ENCODE measurements at regions not wholly inside any gene's neighbourhood (a gene's known extent, or its start where the extent isn't known, plus 50 kb on each side); places are given as distances from the start of the nearest gene placed in this dataset.

DNA sequence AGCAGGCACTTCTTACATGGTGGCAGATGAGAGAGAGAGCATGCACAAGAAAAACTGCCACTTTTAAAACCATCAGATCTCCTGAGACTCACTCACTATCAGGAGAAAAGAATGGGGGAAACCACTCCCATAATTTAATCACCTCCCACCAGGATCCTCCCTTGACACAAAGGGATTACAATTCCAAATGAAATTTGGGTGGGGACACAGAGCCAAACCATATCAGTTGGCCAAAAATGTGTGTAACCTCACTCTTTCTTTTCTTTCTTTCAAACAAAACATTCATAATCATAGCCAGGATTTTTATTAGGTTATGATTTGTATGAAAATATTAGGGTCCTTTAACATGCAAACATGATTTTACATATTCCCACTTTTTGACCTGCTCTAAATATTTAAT, 222.1 kb downstream of the PCDH18 start:
- no peak for DNase-seq

DNA sequence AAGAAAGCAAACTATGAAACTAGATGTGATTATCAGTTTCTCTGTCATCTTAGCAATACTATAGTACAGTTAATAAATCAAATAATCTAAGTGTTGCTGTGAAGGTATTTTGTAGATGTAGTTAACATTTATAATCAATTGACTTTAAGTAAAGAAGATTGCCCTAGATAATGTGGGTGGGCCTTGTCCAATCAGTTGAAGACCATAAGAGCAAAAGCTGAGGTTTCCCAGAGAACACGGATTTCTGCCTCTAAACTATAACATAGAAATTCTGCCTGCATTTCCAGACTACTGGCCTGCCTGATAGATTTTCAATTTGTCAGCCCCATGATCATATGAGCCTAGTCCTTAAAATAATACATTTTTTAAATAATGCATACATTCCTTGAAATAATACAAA, 222.9 kb downstream of the PCDH18 start:
- DNase-seq: no peak

DNA sequence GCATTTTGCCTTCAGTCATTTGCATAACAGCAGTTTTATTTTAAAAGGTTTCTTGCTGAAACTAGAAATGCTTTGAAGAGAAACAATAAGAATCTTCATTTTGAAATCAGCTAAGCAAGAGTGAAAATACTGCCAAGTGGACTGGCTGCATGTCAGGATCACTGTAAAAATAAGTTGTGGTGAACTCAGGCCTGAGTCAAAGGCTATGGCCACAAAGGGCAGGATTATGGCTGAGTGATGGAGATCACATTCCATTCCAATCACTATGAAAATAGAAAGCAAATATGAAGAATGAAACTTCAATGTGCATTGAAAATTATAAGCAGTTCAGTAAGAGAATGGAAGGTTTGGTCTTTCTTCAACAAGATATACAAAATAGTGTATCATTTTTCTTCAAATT, 224.5 kb downstream of the PCDH18 start:
- DNase-seq: no peak

DNA sequence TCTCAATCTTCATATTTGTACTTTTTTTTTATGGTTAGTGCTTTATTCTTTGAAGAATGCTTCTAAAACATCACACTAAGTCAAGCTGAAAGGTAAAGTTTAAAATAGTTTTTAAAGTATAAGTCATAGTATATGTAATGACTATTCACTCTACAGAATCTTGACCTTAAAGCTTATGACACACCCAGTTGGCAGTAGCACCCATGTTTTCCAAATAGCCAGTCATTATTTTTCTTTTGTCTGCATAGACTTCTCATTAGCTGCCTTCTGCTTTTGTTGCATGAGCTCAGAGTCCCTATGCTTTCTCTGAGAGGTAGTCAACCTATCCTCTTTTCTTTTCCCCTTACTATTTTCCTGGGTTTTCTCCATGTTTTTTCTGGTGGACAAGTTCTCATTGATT, 231.5 kb downstream of the PCDH18 start:
- DNase-seq: no peak

DNA sequence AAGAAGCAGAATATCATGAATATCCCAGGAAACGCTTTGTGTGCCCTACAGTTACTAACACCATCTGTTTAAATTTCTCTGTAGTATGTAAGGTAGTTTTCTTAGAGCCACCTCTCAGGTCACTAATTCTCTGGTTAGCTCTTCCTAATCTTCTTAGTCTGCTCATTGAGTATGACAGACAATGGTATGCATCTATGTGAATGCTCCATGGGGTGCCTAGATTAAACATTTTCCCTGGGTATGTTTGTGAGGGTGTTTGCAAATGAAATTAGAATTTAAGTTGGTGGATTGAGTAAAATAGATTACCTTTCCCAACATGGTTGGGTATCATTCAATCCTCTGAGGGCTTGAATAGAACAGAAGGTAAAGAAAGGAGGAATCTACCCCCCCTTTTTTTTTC, 233.0 kb downstream of the PCDH18 start:
- DNase-seq: no peak

DNA sequence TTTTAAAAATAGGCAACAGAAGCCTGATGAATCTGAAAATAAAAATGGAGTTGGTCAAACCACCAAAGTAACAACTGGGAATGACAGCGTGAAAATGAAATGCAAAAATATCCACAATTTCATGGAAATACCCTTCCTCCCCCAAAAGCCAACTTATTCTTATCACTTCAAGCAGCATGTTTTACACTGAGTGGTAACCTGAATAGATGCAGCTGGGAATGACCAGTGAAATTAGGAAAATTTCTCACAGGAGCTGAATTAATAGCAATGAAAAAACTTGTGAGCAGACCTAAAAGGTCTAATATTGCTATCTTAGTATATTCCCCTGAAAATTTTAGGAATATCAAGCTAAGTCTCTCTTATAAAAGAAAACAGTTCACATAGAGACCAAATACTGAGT, 239.0 kb downstream of the PCDH18 start:
- no peak for DNase-seq

DNA sequence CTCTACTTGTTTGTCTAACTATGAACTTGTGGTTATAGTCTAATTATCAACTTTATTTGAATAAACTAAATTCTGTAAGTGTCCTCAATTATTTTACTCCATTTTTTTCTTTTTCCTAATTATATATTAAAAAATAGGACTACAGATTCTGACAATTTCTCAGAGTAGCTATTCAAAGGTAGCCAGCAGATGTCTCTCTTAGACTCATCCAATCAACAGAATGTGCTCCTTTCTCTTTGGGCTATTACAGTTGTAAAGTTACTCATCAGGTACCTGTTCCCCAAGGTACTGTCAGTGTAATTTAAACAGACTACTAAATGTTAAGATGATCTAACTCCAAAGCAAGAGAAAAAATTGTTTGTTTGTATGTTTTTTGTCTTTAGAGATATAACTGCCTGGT, 248.6 kb downstream of the PCDH18 start:
- no peak for DNase-seq

DNA sequence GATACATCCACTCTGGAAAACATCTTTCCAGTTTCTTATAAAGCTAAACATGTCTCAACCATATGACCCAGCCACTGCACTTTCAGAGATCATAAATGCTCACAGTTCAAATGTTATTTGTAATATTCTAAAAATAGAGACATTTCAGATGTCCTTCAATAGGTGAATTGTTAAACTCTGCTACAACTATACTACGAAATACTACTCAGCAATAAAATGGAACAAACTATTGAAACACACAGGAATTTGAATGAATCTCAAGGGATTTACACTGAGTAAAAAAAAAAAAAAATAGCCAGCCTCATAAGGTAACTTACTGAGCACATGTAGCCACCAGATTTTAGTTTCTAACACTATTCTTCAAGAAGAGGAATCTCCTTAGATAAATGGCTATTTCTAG, 253.9 kb downstream of the PCDH18 start:
- no peak for DNase-seq

DNA sequence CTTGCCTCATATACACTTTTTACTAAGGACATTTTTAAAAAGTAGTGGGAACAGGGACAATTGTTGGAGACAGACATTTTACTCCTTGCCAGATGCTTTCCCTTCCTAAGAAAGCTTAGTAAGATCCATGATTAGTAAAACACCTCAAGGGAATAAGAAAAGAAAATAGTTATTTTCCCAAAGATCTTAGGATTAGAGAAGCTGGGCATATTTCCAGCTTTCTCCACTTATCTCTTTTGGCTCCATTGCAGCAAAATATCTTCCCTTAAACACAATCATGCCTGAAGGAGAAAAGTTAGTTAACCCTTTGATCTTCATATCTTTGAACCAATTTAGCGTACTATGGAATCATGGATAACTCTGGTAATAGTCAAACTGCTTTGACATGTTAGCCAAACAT, 257.9 kb downstream of the PCDH18 start:
- no peak for DNase-seq

DNA sequence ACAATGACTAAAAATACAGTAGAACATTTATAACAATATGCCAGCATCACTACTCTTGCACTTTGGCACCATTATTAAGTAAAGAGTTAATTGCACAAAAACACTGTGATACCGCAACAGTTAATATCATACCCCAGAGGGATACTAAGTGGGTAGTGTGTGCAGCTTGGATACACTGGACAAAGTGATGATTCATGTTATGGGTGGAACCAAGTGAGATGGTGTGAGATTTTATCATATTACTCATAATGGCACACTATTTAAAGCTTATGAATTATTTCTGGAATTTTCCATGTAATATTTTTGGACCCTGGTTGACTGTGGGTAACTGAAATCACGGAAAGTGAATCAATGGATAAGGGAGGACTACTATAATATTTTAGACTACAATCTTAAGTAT, 265.3 kb downstream of the PCDH18 start:
- DNase-seq: no peak

DNA sequence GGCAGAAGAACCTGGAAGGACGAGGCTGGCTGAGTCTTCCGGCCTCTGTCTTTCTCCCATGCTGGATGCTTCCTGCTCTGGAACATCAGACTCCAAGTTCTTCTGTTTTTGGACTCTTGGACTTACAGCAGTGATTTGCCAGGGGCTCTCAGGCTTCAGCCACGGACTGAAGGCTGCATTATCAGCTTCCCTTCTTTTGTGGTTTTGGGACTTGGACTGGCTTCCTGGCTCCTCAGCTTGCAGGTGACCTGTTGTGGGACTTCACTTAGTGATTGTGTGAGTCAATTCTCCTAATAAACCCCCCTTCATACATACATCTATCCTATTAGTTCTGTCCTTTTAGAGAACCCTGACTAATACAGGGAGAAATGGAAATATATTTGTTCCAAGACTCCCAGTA, 265.8 kb downstream of the PCDH18 start:
- no peak for DNase-seq

DNA sequence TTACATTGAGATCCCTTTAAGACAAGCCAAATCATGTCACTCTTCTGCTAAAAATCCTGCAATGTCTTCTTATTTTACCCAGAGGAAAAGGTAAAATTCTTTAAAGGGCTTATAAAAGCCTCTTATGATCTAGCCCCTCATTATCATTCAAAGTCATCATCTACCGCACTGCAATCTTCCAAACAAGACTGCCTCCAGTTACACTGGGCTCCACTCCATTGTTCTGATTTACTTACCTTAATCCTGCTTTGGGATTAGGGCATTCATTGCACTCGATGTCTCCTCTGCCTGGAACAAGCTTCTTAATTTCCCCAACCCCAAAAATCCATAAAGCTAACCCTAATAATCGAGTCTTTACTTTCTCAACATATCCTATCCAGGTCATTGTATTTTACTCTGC, 269.1 kb downstream of the PCDH18 start:
- DNase-seq: no peak

DNA sequence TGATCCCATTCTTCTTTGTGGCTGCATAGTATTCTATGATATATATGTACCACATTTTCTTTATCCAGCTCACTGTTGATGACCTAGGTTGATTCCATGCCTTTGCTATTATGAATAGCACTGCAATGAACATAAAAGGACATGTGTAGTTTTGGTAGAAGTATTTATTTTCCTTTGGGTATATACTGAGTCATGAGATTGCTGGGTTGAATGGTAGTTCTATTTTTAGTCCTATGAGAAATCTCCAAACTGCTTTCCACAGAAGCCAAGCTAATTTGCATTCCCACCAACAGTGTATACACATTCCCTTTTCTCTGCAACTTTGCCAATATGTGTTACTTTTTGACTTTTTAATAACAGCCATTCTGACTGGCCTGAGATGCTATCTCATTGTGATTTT, 278.3 kb downstream of the PCDH18 start:
- no peak for DNase-seq

DNA sequence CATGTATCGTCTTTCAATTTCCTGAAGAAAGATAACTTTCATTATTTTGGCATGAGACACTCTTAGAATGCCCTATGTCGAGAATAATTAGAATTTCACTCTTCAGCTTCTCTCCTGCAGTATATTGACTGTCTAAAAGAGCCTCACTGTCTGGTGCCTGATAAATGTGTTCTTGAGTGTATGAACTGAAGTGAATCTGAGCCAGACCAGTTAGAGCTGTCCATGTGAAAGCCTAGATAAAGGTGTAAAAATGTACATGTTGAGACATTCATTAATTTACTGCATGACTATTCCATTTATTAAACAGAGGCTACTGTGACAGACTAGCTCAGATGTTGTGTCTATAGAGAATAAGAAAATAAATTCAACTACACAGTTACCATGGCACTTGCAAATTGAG, 283.2 kb downstream of the PCDH18 start:
- no peak for DNase-seq

DNA sequence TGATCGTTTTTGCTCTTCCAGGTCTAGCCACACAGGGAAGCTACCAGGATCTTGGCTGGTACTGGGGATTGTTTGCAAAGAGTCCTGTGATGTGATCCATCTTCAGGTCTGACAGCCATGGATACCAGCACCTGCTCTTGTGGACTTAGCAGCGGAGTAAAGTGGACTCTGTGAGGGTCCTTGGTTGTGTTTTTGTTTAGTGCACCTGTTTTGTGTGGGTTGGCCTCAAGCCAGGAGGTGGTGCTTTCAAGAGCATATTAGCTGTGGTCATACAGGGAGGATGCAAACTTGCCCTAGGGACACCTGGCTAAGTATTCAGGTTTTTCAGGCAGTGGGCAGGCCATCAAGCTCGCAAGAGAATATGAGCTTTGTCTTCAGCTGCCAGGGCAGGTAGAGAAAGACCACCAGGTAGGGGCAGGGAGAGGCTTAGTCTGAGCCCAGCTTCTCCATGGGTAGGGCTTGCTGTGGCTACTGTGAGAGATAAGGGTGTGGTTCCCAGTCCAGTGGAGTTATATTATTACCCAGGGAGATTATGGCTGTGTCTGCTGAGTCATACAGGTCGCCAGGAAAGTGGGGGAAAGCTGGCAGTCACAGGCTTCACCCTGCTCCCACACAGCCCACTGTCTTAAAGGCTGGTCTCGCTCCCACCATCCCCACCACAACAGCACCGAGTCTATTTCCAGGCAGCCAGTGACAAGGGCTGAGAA, 293.7 kb downstream of the PCDH18 start:
- DNase-seq: no peak

DNA sequence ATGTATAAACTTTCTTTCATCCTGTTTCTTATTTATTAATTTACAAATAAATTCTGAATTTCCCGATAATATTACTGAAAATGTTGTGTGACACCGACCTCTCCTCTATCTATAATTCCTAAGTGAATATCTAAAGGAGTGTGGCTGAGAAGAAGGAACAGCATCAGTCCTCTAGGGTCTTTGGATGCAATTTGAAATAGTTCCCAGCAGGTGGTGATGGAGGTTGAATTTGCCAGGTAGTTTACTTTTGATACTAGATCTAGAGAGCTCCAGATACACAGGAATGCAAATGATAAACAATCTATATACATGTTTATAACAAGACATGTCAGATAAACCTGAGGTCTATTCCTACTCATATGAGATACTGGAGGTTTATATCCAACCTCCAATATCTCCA, 305.4 kb downstream of the PCDH18 start:
- DNase-seq: peak; percentile 1

DNA sequence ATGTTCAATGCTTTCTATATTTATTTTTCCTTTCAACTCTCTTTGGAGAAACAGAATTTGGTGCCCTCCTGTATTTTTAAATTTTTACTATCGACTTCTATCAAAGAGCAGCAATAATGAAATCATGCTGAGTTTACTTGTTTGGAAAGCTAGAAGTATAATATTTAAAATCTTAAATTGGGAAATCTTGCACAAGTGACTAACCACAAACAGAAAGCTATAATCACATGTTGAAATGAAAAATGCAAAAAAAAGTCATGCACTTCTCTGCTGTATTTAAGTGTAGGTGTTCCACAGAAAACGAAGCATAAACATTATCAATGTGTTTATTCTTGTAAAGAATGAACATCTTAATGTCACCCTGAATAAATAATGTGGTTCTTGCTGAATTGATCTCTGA, 306.1 kb downstream of the PCDH18 start:
- no peak for DNase-seq

DNA sequence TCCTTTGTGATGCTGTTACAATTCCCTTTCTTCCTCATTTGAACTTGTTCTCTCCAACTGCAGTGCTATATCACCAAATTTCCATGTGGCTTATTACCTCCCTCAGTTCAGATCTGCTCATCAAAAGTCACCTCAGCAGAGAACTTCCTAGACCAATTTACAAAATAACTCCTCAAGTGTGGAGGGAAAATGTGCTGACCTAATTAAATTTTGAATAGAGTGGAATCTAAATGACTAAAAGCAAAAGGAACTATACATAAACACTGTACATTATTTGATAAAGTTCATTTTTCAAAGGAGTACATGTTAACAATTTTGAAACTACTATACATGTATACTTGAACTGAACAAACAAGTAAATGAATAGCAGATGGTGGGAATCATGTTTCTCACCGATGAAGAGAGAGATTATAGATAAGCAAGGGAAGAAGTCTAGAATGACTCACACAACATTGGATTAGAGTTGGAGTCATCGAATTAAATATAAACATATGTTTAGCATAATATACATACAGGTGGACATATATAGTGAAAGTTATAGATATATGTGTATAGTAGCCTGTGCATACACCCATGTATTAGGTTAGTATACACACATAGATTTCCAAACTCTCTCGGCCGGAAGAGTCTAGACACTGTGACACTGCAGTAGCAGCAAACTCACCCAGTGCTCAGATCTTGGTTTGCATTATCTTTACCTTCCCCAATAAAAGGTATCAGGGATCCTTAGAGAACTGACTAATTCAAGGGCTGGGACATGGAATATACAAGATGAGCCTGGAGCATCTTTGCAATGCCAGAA, 318.7 kb downstream of the PCDH18 start:
- DNase-seq: no peak

DNA sequence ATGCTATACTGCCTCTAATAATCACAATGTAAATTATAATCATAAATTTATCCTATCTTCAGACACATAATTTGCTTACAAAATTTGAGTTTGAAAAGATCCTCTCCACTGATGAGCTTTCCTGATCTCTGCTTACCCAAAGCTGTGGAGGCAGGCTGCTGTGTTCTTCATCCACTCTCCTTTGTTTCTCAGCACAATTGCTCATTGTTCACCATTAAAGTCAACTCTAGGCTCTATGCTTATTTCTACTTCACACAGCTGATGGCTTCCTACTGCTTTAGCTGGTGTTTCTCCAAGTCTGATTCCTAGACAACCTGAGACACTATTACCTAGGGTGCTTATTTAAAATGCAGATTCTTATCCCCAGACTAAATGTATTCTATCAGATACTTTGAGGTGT, 319.7 kb downstream of the PCDH18 start:
- no peak for DNase-seq

DNA sequence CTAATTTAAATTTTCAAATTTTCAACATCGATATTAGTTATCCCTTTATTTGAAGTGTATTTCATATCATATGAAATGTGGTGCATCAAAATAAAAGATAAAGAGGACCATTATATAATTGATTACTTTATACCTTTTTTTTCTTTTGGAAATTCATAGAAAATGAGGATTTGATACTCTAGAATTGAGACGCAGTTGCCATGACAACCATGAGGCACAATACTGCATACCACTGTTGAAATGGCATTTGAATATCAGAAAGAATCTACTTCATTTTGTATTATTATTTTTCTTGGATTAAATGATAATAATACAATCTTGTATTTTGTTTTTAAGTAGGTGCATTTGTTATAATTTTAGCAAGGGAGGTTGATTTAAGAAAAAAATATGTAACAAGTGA, 323.1 kb downstream of the PCDH18 start:
- no peak for DNase-seq

DNA sequence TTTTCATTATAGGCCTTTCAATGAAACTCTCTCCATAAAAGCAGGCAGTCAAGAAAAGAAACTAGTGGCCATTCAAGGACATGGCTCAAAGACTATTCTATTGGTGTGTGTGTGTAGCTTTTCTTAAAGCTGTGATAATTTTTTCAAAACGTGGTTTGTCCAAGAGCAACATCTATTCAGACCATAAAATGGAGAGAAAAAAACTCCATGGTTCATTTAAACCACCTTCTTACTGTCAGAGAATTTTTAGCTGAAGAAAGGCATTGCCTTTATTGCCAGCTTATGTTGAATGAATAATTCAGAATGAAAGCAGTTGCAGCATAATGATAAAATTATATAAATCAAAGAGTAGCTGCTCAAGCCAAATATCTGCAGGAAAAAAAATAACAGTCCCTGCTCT, 325.5 kb downstream of the PCDH18 start:
- no peak for DNase-seq

DNA sequence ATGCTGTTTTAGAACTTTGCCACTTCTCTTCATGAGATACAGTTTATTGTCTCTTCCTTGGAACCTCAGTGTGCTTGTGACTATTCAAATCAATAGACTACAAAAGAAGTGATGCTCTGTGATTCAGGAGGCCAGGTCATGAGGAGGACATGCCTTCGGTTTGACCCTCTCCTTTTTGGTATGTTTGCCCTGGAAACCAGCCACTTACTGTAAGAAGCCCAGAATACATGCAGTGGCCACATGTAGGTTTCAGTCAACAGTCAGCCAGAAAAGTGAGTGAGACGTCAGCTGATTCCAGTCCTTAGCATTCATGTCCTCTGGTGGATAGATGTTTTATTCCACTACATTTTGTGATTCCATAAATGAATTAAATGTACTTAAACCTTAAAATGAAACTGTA, 328.7 kb downstream of the PCDH18 start:
- DNase-seq: no peak

DNA sequence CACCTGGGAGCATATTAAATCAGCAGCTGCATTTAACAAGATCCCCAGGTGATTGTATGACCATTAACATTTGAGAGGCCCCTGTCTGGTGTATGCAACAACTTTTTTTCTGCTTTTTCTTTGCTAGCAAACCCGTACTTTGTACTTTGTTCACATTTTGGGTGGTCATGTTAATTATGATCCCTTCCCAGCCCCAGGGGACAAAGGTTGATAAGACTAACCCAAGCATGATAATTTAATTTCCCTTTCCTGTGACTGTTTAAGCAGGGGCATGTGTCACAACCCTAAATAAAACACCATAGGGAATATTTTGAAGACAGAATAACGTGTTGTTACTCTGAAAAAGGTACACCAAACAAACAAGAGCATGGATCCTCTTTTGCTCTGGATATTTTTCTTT, 332.0 kb downstream of the PCDH18 start:
- DNase-seq: no peak

DNA sequence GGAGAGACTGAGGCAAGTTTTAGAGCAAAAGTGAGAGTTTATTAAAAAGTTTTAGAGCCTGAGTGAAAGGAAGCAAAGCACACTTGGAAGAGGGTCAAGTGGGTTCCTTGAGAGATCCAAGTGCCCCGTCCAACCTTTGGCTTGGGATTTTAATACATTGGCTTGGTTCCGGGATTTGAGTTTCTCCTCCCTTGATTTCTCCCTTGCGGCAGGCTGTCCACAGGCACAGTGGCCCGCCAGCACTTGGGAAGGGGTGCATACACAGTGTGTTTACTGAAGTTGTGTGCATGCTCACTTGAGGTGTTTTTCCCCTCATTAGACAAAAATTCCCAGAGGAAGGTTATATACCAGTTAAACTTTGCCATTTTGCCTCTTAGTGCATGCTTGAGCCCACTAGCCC, 333.5 kb downstream of the PCDH18 start:
- DNase-seq: no peak

DNA sequence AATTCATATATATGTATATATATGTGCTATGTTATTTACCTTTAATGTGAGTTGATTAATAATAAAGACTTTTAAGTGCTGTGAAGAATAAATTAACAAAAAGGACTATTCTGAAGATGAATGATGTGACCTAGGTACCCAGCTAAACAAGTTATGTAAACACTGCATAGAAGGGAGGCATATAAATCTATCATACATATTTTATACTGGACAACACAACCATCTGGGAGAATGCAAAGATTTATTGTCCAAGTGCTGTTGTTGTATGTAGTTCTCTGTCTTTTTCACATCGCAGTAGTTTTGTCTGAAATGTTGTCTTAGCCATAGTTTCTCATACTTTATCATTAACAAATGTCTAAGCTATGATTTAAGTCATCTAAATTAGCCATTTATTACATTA, 337.6 kb downstream of the PCDH18 start:
- DNase-seq: no peak

Data from hematopoietic multipotent progenitor cell treated with erythropoietin and hydrocortisone succinate and interleukin-3 and kit ligand, for 4 days (in vitro differentiated cells).